Hindlimb muscle (tissue), 1 donor: ENCODE measurements at regions not wholly inside any gene's neighbourhood (a gene's known extent, or its start where the extent isn't known, plus 50 kb on each side); places are given as distances from the start of the nearest gene placed in this dataset.
"Not testable (repeated sequence)": the region's sequence is repeated elsewhere in the genome, so short reads cannot be mapped to it uniquely, and the experiment has no call there.

Experiments used
- DNase-seq: peaks from one replicate; pipeline ENCODE4 v3.0.0-alpha.2; 2013

GRCh38 chr3:190192087-190192486, 71.4 kb upstream of the P3H2 start:
- DNase-seq, result no peak

GRCh38 chr3:190188197-190188596, 67.5 kb upstream of the P3H2 start:
- no peak for DNase-seq

- no peak for DNase-seq
These were observed 62.4 kb upstream of the P3H2 start for GRCh38 chr3:190183121-190183520.

GRCh38 chr3:190182418-190183043, 61.8 kb upstream of the P3H2 start:
- no peak for DNase-seq

GRCh38 chr3:190180268-190180667, 59.6 kb upstream of the P3H2 start:
- no peak for DNase-seq

- no peak for DNase-seq
These were observed 58.1 kb upstream of the P3H2 start for GRCh38 chr3:190178779-190179178.

GRCh38 chr3:190176933-190177525, 56.3 kb upstream of the P3H2 start:
- DNase-seq, result not testable (repeated sequence)

- not testable (repeated sequence) for DNase-seq
These were observed 55.4 kb upstream of the P3H2 start for GRCh38 chr3:190176106-190176505.

GRCh38 chr3:190175490-190175889, 54.8 kb upstream of the P3H2 start:
- DNase-seq, result no peak

- DNase-seq, result no peak
These were observed 53.8 kb upstream of the P3H2 start for GRCh38 chr3:190174471-190174870.

- DNase-seq, result no peak
These were observed 52.7 kb upstream of the P3H2 start for GRCh38 chr3:190173426-190173825.

- DNase-seq, result no peak
These were observed 52.1 kb upstream of the P3H2 start for GRCh38 chr3:190172751-190173150.
